Heart right ventricle (tissue), 16 donors: ENCODE measurements at regions not wholly inside any gene's neighbourhood (a gene's known extent, or its start where the extent isn't known, plus 50 kb on each side); places are given as distances from the start of the nearest gene placed in this dataset.

Source experiments
- ATAC-seq, 8 donors: fragments of 200-7000 bp; cut with Tn5 transposase; one replicate each; pipeline ENCODE4 v1.9.1; 2020; ENCODE audit warnings: mild to moderate bottlenecking in 8 of 8, moderate library complexity in 8 of 8, moderate number of reproducible peaks in 1 of 8
- DNase-seq, 2 donors: peaks; one replicate each; pipeline ENCODE4 v3.0.0-alpha.2; 2020
- H3K27ac ChIP-seq, 10 donors: fragments of 200-600 bp; sonication (generic) in 2 of 10; one replicate each; pipeline versions ENCODE4 v1.5.0 to v1.8.0; 2020 to 2022; ENCODE audit warnings: mild to moderate bottlenecking in 3 of 10
- H3K27me3 ChIP-seq, 7 donors: fragments of 200-600 bp; one replicate each; pipeline ENCODE4 v1.8.0; 2021 to 2022; ENCODE audit warnings: mild to moderate bottlenecking in 2 of 7
- H3K36me3 ChIP-seq, 9 donors: fragments of 200-600 bp; sonication (generic) in 1 of 9; one replicate each; pipeline versions ENCODE4 v1.5.0 to v1.8.0; 2020 to 2022; ENCODE audit warnings: mild to moderate bottlenecking in 2 of 9
- H3K4me1 ChIP-seq, 9 donors: fragments of 200-600 bp; sonication (generic) in 1 of 9; one replicate each; pipeline versions ENCODE4 v1.5.0 to v1.8.0; 2020 to 2022; ENCODE audit warnings: mild to moderate bottlenecking in 4 of 9
- H3K4me3 ChIP-seq, 10 donors: fragments of 200-600 bp; sonication (generic) in 2 of 10; one replicate each; pipeline versions ENCODE4 v1.5.0 to v1.8.0; 2020 to 2022; ENCODE audit warnings: mild to moderate bottlenecking in 7 of 10, moderate library complexity in 2 of 10
- H3K9me3 ChIP-seq, 11 donors: fragments of 200-600 bp in 10 of 11; sonication (generic) in 2 of 11; one replicate each; pipeline versions ENCODE4 v1.5.0 to v1.8.0; 2013 to 2022; ENCODE audit warnings: mild to moderate bottlenecking in 2 of 11, control low read depth in 1 of 11, moderate library complexity in 1 of 11
- WGBS, 2 donors: extraction: QIAGEN DNeasy Blood & Tissue Kit; methylation state at CpG; one replicate each; pipeline ENCODE4 v1.1.7; 2013; ENCODE audit warnings: inconsistent platforms in 1 of 2; 5-methylcytosine and 5-hydroxymethylcytosine counted together
- intact Hi-C, 10 donors: fragments of 100-400 bp; cut with DNase I; formaldehyde crosslinking; loops; one replicate each; pipeline versions ENCODE4 v1.11.1 to v1.14.2; 2022
- TF ChIP-seq, protein P1 (sequence below), 9 donors: fragments of 200-600 bp; sonication (generic) in 2 of 9; IDR thresholded peaks; one replicate each; pipeline versions ENCODE4 v1.5.0 to v1.8.0; 2021 to 2022; ENCODE audit warnings: antibody characterized with exemption in 9 of 9, mild to moderate bottlenecking in 5 of 9, moderate library complexity in 1 of 9
- donor health status: Arrhythmogenic right ventricular cardiomyopathy.
- donor health status: ischemic (EF 13 %, LVEDD 7.1; RV severe dilation, severe dysfunction).
- donor health status: healthy with polysubstance abuse.
- donor health status: DM: no; HTN: yes; CAD: no.
- donor health status: DM: no; HTN: no; CAD: no.
- donor health status: ischemic (EF 25% LVEDD 6.9; RV normal size, moderate dysfunction).
- donor health status: ischemic (EF 25% LVEDD 5.7; RV mildly dilated, moderate dysfunction).
- donor health status: healthy.
- donor health status: DM: yes; HTN: yes; CAD: no.
- donor health status: Ischemic cardiomyopathy.
- donor health status: ischemic (EF 35%, LVEDD 5.7; RV mildly dilated, moderate dysfunction).
- donor health status: nonischemic (EF 11% LVEDD 7.7; RV severe dilation, severe dysfunction).
- donor health status: DM: yes; HTN: yes; CAD: no.
- donor health status: PGD.
- donor health status: ischemic (EF 29% LVEDD 5.4; RV normal size, mild dysfunction).
- donor health status: nonischemic (EF 23%, LVEDD 6.1; RV moderate dilation, normal function).

DNA sequence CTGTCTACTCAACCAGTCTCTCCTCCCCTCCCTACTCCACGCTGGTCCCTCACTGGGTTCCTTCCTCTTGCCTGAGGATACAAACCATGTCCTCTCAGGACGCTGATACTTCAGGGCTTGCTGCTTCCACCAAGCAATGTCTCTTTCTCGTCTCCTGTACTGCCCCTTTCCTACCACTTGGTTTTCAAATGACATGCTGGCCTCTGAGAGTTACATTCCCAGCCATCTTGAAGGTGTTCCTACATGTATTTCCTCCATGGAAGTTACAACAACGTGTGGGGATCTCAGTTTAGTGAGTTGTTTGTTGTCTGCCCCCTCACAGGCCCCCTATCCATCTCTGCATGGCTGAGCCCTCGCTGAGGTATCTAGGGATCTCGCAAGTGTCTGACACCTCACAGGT, 334.5 kb upstream of the SKOR2 start:
- intact Hi-C loops: no loop called here
- ATAC-seq: no peak
- no peaks in the 10 kb centered on the region for H3K9me3 ChIP-seq

GRCh38 chr18:47585136-47585535, 333.7 kb upstream of the SKOR2 start:
- 56 to 61% methylated on average over 5 of the region's 5 CpGs for WGBS, 2 donors
- H3K36me3 ChIP-seq: no peaks in the 10 kb centered on the region
- intact Hi-C loops: no loop called here

More for the DNA sequence above, 334.5 kb upstream of the SKOR2 start:
- no peak for DNase-seq
- peaks cover 0 to 23% (median 0%) of the 10 kb centered on the region in 7 donors for H3K27me3 ChIP-seq
- no peaks in the 10 kb centered on the region for H3K36me3 ChIP-seq
- TF ChIP-seq, protein P1, sequence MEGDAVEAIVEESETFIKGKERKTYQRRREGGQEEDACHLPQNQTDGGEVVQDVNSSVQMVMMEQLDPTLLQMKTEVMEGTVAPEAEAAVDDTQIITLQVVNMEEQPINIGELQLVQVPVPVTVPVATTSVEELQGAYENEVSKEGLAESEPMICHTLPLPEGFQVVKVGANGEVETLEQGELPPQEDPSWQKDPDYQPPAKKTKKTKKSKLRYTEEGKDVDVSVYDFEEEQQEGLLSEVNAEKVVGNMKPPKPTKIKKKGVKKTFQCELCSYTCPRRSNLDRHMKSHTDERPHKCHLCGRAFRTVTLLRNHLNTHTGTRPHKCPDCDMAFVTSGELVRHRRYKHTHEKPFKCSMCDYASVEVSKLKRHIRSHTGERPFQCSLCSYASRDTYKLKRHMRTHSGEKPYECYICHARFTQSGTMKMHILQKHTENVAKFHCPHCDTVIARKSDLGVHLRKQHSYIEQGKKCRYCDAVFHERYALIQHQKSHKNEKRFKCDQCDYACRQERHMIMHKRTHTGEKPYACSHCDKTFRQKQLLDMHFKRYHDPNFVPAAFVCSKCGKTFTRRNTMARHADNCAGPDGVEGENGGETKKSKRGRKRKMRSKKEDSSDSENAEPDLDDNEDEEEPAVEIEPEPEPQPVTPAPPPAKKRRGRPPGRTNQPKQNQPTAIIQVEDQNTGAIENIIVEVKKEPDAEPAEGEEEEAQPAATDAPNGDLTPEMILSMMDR (IDR thresholded peaks at IDR 0.05): no peak
- H3K4me3 ChIP-seq: no peak overlapping the region
- H3K4me1 ChIP-seq: no peaks in the 10 kb centered on the region
- H3K27ac ChIP-seq: no peak overlapping the region
- WGBS, 2 donors: 55 to 57% methylated on average over 6 of the region's 6 CpGs

DNA sequence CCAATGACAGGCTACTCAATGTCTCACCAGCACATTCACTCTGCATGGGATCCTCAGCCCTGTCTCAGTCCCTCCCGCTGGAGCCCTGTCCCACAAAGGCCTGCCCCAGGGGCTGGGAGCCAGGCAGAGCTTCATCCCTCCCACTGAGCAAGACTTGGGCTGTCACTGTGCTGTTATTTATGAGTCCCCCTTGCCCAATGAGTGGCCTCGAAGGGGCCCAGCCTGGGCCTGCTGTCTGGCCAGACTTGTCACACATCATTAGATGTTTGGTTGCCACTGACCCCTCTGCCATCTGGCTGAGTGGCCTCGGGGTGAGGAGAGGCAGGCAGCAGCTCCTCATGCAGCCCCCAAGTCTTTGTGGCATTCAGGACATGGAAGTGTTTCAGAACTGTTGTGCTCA, 330.6 kb upstream of the SKOR2 start:
- intact Hi-C loops: no loop called here
- H3K9me3 ChIP-seq: no peaks in the 10 kb centered on the region
- TF ChIP-seq, protein P1 (IDR thresholded peaks at IDR 0.05): no peak
- ATAC-seq (no peak), DNase-seq (no peak)
- no peaks in the 10 kb centered on the region for H3K36me3 ChIP-seq
- H3K27me3 ChIP-seq: peaks cover 0 to 43% (median 6%) of the 10 kb centered on the region in 7 donors
- no peaks in the 10 kb centered on the region for H3K4me1 ChIP-seq
- H3K27ac ChIP-seq: no peak overlapping the region
- 32 to 38% methylated on average over 3 of the region's 3 CpGs for WGBS, 2 donors
- no peak overlapping the region for H3K4me3 ChIP-seq

More at GRCh38 chr18:47585136-47585535, 333.7 kb upstream of the SKOR2 start:
- DNase-seq: no peak
- H3K9me3 ChIP-seq: no peaks in the 10 kb centered on the region
- no peak overlapping the region for H3K27ac ChIP-seq
- no peaks in the 10 kb centered on the region for H3K4me1 ChIP-seq
- TF ChIP-seq, protein P1 (IDR thresholded peaks at IDR 0.05): no peak
- no peak for ATAC-seq
- H3K27me3 ChIP-seq: peaks cover 0 to 21% (median 6%) of the 10 kb centered on the region in 7 donors
- H3K4me3 ChIP-seq: no peak overlapping the region

- WGBS, 2 donors: 52 to 55% methylated on average over 7 of the region's 7 CpGs
- ATAC-seq (no peak), DNase-seq (no peak)
- no peaks in the 10 kb centered on the region for H3K9me3 ChIP-seq
- TF ChIP-seq, protein P1 (IDR thresholded peaks at IDR 0.05): no peak
- intact Hi-C loops: no loop called here
- H3K4me1 ChIP-seq: no peaks in the 10 kb centered on the region
- no peaks in the 10 kb centered on the region for H3K36me3 ChIP-seq
- H3K27me3 ChIP-seq: peaks cover 0 to 56% (median 7%) of the 10 kb centered on the region in 7 donors
- no peak overlapping the region for H3K27ac ChIP-seq
- no peak overlapping the region for H3K4me3 ChIP-seq
These were observed 326.1 kb upstream of the SKOR2 start for GRCh38 chr18:47577520-47577919.
